Duodenal mucosa (tissue), 2 donors: ENCODE measurements at regions not wholly inside any gene's neighbourhood (a gene's known extent, or its start where the extent isn't known, plus 50 kb on each side); places are given as distances from the start of the nearest gene placed in this dataset.

Experiments used
- H3K27ac ChIP-seq: one replicate; pipeline ENCODE4 v1.7.0; 2013; ENCODE audit warnings: low read depth, low read length
- H3K27me3 ChIP-seq, 2 donors: one replicate each; pipeline ENCODE4 v1.7.0; 2013; ENCODE audit warnings: low read length in 2 of 2, control low read depth in 1 of 2; ENCODE audit not compliant: insufficient read depth in 2 of 2, control insufficient read depth in 1 of 2
- H3K36me3 ChIP-seq, 2 donors: one replicate each; pipeline ENCODE4 v1.7.0; 2013; ENCODE audit warnings: low read length in 2 of 2, control low read depth in 1 of 2; ENCODE audit not compliant: insufficient read depth in 2 of 2, control insufficient read depth in 1 of 2
- H3K4me1 ChIP-seq, 2 donors: one replicate each; pipeline ENCODE4 v1.7.0; 2013; ENCODE audit warnings: low read length in 2 of 2, control low read depth in 1 of 2; ENCODE audit not compliant: insufficient read depth in 2 of 2, control insufficient read depth in 1 of 2
- H3K4me3 ChIP-seq, 2 donors: one replicate each; pipeline ENCODE4 v1.7.0; 2013; ENCODE audit warnings: low read length in 2 of 2, low read depth in 1 of 2
- H3K9ac ChIP-seq, 2 donors: one replicate each; pipeline ENCODE4 v1.7.0; 2013; ENCODE audit warnings: low read length in 2 of 2, low read depth in 1 of 2
- H3K9me3 ChIP-seq, 2 donors: one replicate each; pipeline ENCODE4 v1.7.0; 2013; ENCODE audit warnings: low read length in 2 of 2, control low read depth in 1 of 2; ENCODE audit not compliant: control insufficient read depth in 1 of 2

- H3K36me3 ChIP-seq: no peaks in the 10 kb centered on the region
- H3K27ac ChIP-seq: no peak overlapping the region
- no peak overlapping the region for H3K4me3 ChIP-seq
- peaks cover 0 to 4% of the 10 kb centered on the region in 2 donors for H3K27me3 ChIP-seq
- H3K4me1 ChIP-seq: no peaks in the 10 kb centered on the region
- H3K9ac ChIP-seq: no peak overlapping the region
- H3K9me3 ChIP-seq: no peaks in the 10 kb centered on the region
Observed at GRCh38 chr3:10555263-10555662, 49.9 kb upstream of the ATP2B2 start.

- no peak overlapping the region for H3K4me3 ChIP-seq
- no peak overlapping the region for H3K27ac ChIP-seq
- H3K27me3 ChIP-seq: no peaks in the 10 kb centered on the region
- no peak overlapping the region for H3K9ac ChIP-seq
- H3K4me1 ChIP-seq: no peaks in the 10 kb centered on the region
- no peaks in the 10 kb centered on the region for H3K9me3 ChIP-seq
- no peaks in the 10 kb centered on the region for H3K36me3 ChIP-seq
Observed at GRCh38 chr3:10556312-10556711, 50.9 kb upstream of the ATP2B2 start.

- no peaks in the 10 kb centered on the region for H3K36me3 ChIP-seq
- no peak overlapping the region for H3K9ac ChIP-seq
- H3K4me1 ChIP-seq: no peaks in the 10 kb centered on the region
- H3K27ac ChIP-seq: no peak overlapping the region
- no peaks in the 10 kb centered on the region for H3K9me3 ChIP-seq
- H3K27me3 ChIP-seq: no peaks in the 10 kb centered on the region
- H3K4me3 ChIP-seq: no peak overlapping the region
Observed at GRCh38 chr3:10557250-10557649, 51.9 kb upstream of the ATP2B2 start.

GRCh38 chr3:10557781-10558373 is 52.5 kb upstream of the ATP2B2 start:
- Histone ChIP-seq H3K27ac (no peak overlapping the region), H3K9me3 (no peaks in the 10 kb centered on the region), H3K36me3 (no peaks in the 10 kb centered on the region), H3K9ac (no peak overlapping the region), H3K27me3 (no peaks in the 10 kb centered on the region), H3K4me3 (no peak overlapping the region), H3K4me1 (no peaks in the 10 kb centered on the region)

- Histone ChIP-seq H3K36me3 (no peaks in the 10 kb centered on the region), H3K27ac (no peak overlapping the region), H3K9me3 (no peaks in the 10 kb centered on the region)
Observed at GRCh38 chr3:10558736-10559135, 53.4 kb upstream of the ATP2B2 start.

GRCh38 chr3:10560060-10560861 is 54.9 kb upstream of the ATP2B2 start:
- H3K4me1 ChIP-seq: no peaks in the 10 kb centered on the region
- H3K36me3 ChIP-seq: no peaks in the 10 kb centered on the region
- no peaks in the 10 kb centered on the region for H3K27me3 ChIP-seq
- no peak overlapping the region for H3K4me3 ChIP-seq
- no peak overlapping the region for H3K9ac ChIP-seq
- H3K9me3 ChIP-seq: no peaks in the 10 kb centered on the region
- H3K27ac ChIP-seq: no peak overlapping the region

More at GRCh38 chr3:10558736-10559135, 53.4 kb upstream of the ATP2B2 start:
- H3K27me3 ChIP-seq: no peaks in the 10 kb centered on the region
- no peak overlapping the region for H3K9ac ChIP-seq
- no peaks in the 10 kb centered on the region for H3K4me1 ChIP-seq
- H3K4me3 ChIP-seq: no peak overlapping the region

GRCh38 chr3:10561162-10561945 is 56.0 kb upstream of the ATP2B2 start:
- no peak overlapping the region for H3K9ac ChIP-seq
- H3K36me3 ChIP-seq: no peaks in the 10 kb centered on the region
- no peaks in the 10 kb centered on the region for H3K9me3 ChIP-seq
- peaks cover 0 to 3% of the 10 kb centered on the region in 2 donors for H3K27me3 ChIP-seq
- H3K4me3 ChIP-seq: no peak overlapping the region
- no peak overlapping the region for H3K27ac ChIP-seq
- H3K4me1 ChIP-seq: no peaks in the 10 kb centered on the region

GRCh38 chr3:10561946-10562560 is 56.7 kb upstream of the ATP2B2 start:
- H3K4me1 ChIP-seq: no peaks in the 10 kb centered on the region
- no peak overlapping the region for H3K27ac ChIP-seq
- H3K27me3 ChIP-seq: peaks cover 0 to 3% of the 10 kb centered on the region in 2 donors
- no peak overlapping the region for H3K4me3 ChIP-seq
- no peaks in the 10 kb centered on the region for H3K9me3 ChIP-seq
- H3K9ac ChIP-seq: no peak overlapping the region
- H3K36me3 ChIP-seq: no peaks in the 10 kb centered on the region

- no peak overlapping the region for H3K9ac ChIP-seq
- H3K4me1 ChIP-seq: no peaks in the 10 kb centered on the region
- peaks cover 0 to 3% of the 10 kb centered on the region in 2 donors for H3K27me3 ChIP-seq
Observed at GRCh38 chr3:10563396-10563795, 58.0 kb upstream of the ATP2B2 start.

GRCh38 chr3:10565814-10566213 is 60.4 kb upstream of the ATP2B2 start:
- H3K4me1 ChIP-seq: no peaks in the 10 kb centered on the region
- peaks cover 0 to 3% of the 10 kb centered on the region in 2 donors for H3K27me3 ChIP-seq
- no peak overlapping the region for H3K9ac ChIP-seq
- H3K4me3 ChIP-seq: no peak overlapping the region
- H3K27ac ChIP-seq: no peak overlapping the region
- H3K9me3 ChIP-seq: no peaks in the 10 kb centered on the region
- no peaks in the 10 kb centered on the region for H3K36me3 ChIP-seq

More at GRCh38 chr3:10563396-10563795, 58.0 kb upstream of the ATP2B2 start:
- no peak overlapping the region for H3K27ac ChIP-seq
- no peaks in the 10 kb centered on the region for H3K9me3 ChIP-seq
- H3K36me3 ChIP-seq: no peaks in the 10 kb centered on the region
- no peak overlapping the region for H3K4me3 ChIP-seq
